Astrocyte (in vitro differentiated cells and primary cell): ENCODE measurements at regions not wholly inside any gene's neighbourhood (a gene's known extent, or its start where the extent isn't known, plus 50 kb on each side); places are given as distances from the start of the nearest gene placed in this dataset.
A peak's percentile ranks its signal among the peaks of the same experiment; 100 is the strongest.

Source experiments
- DNase-seq: peaks from one replicate; pipeline ENCODE4 v3.0.0-alpha.2; 2010; ENCODE audit warnings: low read depth
- FAIRE-seq: peaks from 2 replicates; lab custom pipeline; 2011; peaks lifted over from hg19 to GRCh38; lab: Jason Lieb, UNC
- H2AFZ ChIP-seq: 2 replicates; pipeline ENCODE4 v1.6.0; 2012; ENCODE audit warnings: low read depth, low read length, inconsistent platforms
- H3K27ac ChIP-seq: 2 replicates; pipeline ENCODE4 v1.5.1; 2011; ENCODE audit warnings: low read depth, low read length, inconsistent platforms
- H3K27me3 ChIP-seq: 2 replicates; pipeline ENCODE4 v1.6.0; 2011; ENCODE audit warnings: low read length, inconsistent platforms; ENCODE audit not compliant: insufficient read depth
- H3K36me3 ChIP-seq: 2 replicates; pipeline ENCODE4 v1.5.1; 2011; ENCODE audit warnings: low read length, inconsistent platforms; ENCODE audit not compliant: insufficient read depth
- H3K4me1 ChIP-seq: 2 replicates; pipeline ENCODE4 v1.5.1; 2011; ENCODE audit warnings: low read length, inconsistent platforms; ENCODE audit not compliant: insufficient read depth
- H3K4me2 ChIP-seq: 2 replicates; pipeline ENCODE4 v1.6.0; 2012; ENCODE audit warnings: low read length, inconsistent platforms
- H3K4me3 ChIP-seq: 2 replicates; pipeline ENCODE4 v1.5.1; 2011; ENCODE audit warnings: low read depth, mild to moderate bottlenecking, low read length, inconsistent platforms; ENCODE audit not compliant: insufficient read depth
- H3K79me2 ChIP-seq: 2 replicates; pipeline ENCODE4 v1.6.0; 2012; ENCODE audit warnings: mild to moderate bottlenecking, low read length, inconsistent platforms; ENCODE audit not compliant: insufficient read depth
- H3K9ac ChIP-seq: 2 replicates; pipeline ENCODE4 v1.6.0; 2012; ENCODE audit warnings: mild to moderate bottlenecking, low read length, inconsistent platforms
- H3K9me3 ChIP-seq: 2 replicates; pipeline ENCODE4 v1.5.1; 2012; ENCODE audit warnings: low read depth, mild to moderate bottlenecking, low read length, inconsistent platforms; ENCODE audit not compliant: insufficient read depth
- H4K20me1 ChIP-seq: 2 replicates; pipeline ENCODE4 v1.6.0; 2012; ENCODE audit warnings: low read length, inconsistent platforms; ENCODE audit not compliant: insufficient read depth
- H3K27ac Mint-ChIP-seq: one replicate; pipeline ENCODE4 v1.8.0; 2021; ENCODE audit warnings: mild to moderate bottlenecking, mixed read lengths; ENCODE audit not compliant: unreplicated experiment
- H3K27me3 Mint-ChIP-seq: one replicate; pipeline ENCODE4 v1.8.0; 2021; ENCODE audit warnings: low read depth, mixed read lengths; ENCODE audit not compliant: unreplicated experiment
- H3K36me3 Mint-ChIP-seq: one replicate; pipeline ENCODE4 v1.8.0; 2021; ENCODE audit warnings: low read depth, mixed read lengths; ENCODE audit not compliant: unreplicated experiment
- H3K4me1 Mint-ChIP-seq: one replicate; pipeline ENCODE4 v1.8.0; 2021; ENCODE audit warnings: low read depth, mixed read lengths; ENCODE audit not compliant: unreplicated experiment
- H3K4me3 Mint-ChIP-seq: one replicate; pipeline ENCODE4 v1.8.0; 2021; ENCODE audit warnings: mild to moderate bottlenecking, moderate library complexity, mixed read lengths; ENCODE audit not compliant: unreplicated experiment
- H3K9me3 Mint-ChIP-seq: one replicate; pipeline ENCODE4 v1.8.0; 2021; ENCODE audit warnings: mild to moderate bottlenecking, mixed read lengths; ENCODE audit not compliant: unreplicated experiment
- EZH2 ChIP-seq: IDR thresholded peaks from 2 replicates; pipeline ENCODE4 v1.6.1; 2012; ENCODE audit warnings: mild to moderate bottlenecking, low read length, inconsistent platforms; ENCODE audit not compliant: insufficient read depth
- TF ChIP-seq, protein P1 (sequence below): IDR thresholded peaks from 2 replicates; pipeline ENCODE4 v1.5.1; 2011; ENCODE audit warnings: low read depth, mild to moderate bottlenecking, inconsistent platforms, low read length, moderate library complexity; ENCODE audit not compliant: insufficient read depth

GRCh38 chr3:19065027-19065426 lies 83.3 kb upstream of the KCNH8 start:
- no peak for TF ChIP-seq EZH2
- TF ChIP-seq, protein P1, sequence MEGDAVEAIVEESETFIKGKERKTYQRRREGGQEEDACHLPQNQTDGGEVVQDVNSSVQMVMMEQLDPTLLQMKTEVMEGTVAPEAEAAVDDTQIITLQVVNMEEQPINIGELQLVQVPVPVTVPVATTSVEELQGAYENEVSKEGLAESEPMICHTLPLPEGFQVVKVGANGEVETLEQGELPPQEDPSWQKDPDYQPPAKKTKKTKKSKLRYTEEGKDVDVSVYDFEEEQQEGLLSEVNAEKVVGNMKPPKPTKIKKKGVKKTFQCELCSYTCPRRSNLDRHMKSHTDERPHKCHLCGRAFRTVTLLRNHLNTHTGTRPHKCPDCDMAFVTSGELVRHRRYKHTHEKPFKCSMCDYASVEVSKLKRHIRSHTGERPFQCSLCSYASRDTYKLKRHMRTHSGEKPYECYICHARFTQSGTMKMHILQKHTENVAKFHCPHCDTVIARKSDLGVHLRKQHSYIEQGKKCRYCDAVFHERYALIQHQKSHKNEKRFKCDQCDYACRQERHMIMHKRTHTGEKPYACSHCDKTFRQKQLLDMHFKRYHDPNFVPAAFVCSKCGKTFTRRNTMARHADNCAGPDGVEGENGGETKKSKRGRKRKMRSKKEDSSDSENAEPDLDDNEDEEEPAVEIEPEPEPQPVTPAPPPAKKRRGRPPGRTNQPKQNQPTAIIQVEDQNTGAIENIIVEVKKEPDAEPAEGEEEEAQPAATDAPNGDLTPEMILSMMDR, result peak; percentile 33
- H3K27me3 Mint-ChIP-seq, result no peaks in the 10 kb centered on the region
- Histone ChIP-seq H3K9ac (no peak overlapping the region), H3K4me1 (no peaks in the 10 kb centered on the region), H2AFZ (no peak overlapping the region), H3K9me3 (no peaks in the 10 kb centered on the region), H3K27me3 (no peaks in the 10 kb centered on the region), H3K79me2 (no peaks in the 10 kb centered on the region), H3K36me3 (no peaks in the 10 kb centered on the region), H4K20me1 (no peaks in the 10 kb centered on the region), H3K4me3 (no peak overlapping the region), H3K27ac (no peak overlapping the region), H3K4me2 (no peak overlapping the region)
- no peaks in the 10 kb centered on the region for H3K4me1 Mint-ChIP-seq
- no peak for DNase-seq
- H3K4me3 Mint-ChIP-seq, result no peak overlapping the region
- FAIRE-seq, result no peak
- H3K36me3 Mint-ChIP-seq, result no peaks in the 10 kb centered on the region
- peaks cover 2% of the 10 kb centered on the region for H3K9me3 Mint-ChIP-seq
- H3K27ac Mint-ChIP-seq, result no peak overlapping the region

DNA sequence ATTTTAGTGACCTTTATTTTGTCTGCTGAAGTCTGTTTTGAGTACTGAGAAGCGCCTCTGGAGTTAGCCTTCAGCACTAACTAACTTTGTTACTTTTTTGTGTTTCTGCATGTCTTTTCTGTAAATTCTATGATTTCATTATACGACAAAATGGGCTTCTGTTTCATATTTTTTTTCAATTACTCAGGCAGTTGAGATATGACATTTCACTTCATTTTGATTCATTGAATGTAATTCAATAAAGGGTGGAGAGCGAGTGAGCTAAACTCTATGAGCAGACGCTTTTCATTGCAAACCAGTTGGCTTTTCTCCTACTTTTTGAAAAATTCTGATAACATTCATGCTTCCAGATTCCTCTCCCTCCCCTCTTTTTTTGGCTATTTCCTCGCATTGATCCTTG lies 84.4 kb upstream of the KCNH8 start:
- no peaks in the 10 kb centered on the region for H3K4me1 ChIP-seq
- H3K9me3 Mint-ChIP-seq, result peaks cover 2% of the 10 kb centered on the region
- H3K4me3 Mint-ChIP-seq, result no peak overlapping the region
- no peak for TF ChIP-seq EZH2
- TF ChIP-seq, protein P1, result no peak
- no peaks in the 10 kb centered on the region for H3K27me3 ChIP-seq
- no peaks in the 10 kb centered on the region for H3K79me2 ChIP-seq
- H3K27ac ChIP-seq, result no peak overlapping the region
- no peak overlapping the region for H3K9ac ChIP-seq
- H3K4me1 Mint-ChIP-seq, result no peaks in the 10 kb centered on the region
- no peaks in the 10 kb centered on the region for H3K9me3 ChIP-seq
- no peaks in the 10 kb centered on the region for H4K20me1 ChIP-seq
- DNase-seq, result no peak
- FAIRE-seq, result no peak
- H2AFZ ChIP-seq, result no peak overlapping the region
- no peaks in the 10 kb centered on the region for H3K36me3 Mint-ChIP-seq
- H3K4me3 ChIP-seq, result no peak overlapping the region
- H3K27me3 Mint-ChIP-seq, result no peaks in the 10 kb centered on the region
- H3K36me3 ChIP-seq, result no peaks in the 10 kb centered on the region
- H3K4me2 ChIP-seq, result no peak overlapping the region
- H3K27ac Mint-ChIP-seq, result no peak overlapping the region

GRCh38 chr3:19060404-19060803 lies 87.9 kb upstream of the KCNH8 start:
- no peak overlapping the region for H3K9ac ChIP-seq
- H3K9me3 ChIP-seq, result no peaks in the 10 kb centered on the region
- H3K4me2 ChIP-seq, result no peak overlapping the region
- H3K4me3 ChIP-seq, result no peak overlapping the region
- FAIRE-seq (no peak), DNase-seq (no peak)
- no peaks in the 10 kb centered on the region for H3K79me2 ChIP-seq
- H3K9me3 Mint-ChIP-seq, result no peaks in the 10 kb centered on the region
- no peaks in the 10 kb centered on the region for H3K36me3 Mint-ChIP-seq
- no peak overlapping the region for H3K27ac Mint-ChIP-seq
- no peak overlapping the region for H2AFZ ChIP-seq
- no peak overlapping the region for H3K27ac ChIP-seq
- H3K4me1 ChIP-seq, result no peaks in the 10 kb centered on the region
- no peaks in the 10 kb centered on the region for H3K27me3 ChIP-seq
- peaks cover 5% of the 10 kb centered on the region for H3K4me1 Mint-ChIP-seq
- TF ChIP-seq EZH2, result no peak
- TF ChIP-seq, protein P1, result no peak
- no peak overlapping the region for H3K4me3 Mint-ChIP-seq
- H3K36me3 ChIP-seq, result no peaks in the 10 kb centered on the region
- H4K20me1 ChIP-seq, result no peaks in the 10 kb centered on the region
- no peaks in the 10 kb centered on the region for H3K27me3 Mint-ChIP-seq
